ENCODE measurements at regions not wholly inside any gene's neighbourhood (a gene's known extent, or its start where the extent isn't known, plus 50 kb on each side); places are given as distances from the start of the nearest gene placed in this dataset.

DNA sequence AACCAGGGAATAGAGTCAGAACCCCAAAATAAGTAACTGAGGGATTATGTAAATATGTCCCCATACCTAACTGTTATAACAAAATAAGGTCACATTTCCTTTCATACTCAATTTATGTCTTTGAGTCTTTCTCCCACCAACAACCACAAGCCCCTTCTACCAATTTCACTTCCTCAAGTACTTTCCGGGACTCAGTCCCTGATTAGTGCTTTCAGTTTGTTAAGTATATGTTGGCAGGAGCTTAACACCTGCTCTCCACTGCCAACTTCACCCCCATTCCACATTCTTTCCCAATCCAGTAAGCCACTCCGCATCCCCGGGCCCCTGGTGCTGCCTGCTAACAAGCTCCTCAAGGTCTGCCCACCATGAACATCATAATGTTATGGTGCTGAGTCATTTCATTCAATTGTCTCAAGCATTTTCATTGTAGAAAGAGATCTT, 71.3 kb upstream of the SPRY1 start:
- TF ChIP-seq, protein P1, sequence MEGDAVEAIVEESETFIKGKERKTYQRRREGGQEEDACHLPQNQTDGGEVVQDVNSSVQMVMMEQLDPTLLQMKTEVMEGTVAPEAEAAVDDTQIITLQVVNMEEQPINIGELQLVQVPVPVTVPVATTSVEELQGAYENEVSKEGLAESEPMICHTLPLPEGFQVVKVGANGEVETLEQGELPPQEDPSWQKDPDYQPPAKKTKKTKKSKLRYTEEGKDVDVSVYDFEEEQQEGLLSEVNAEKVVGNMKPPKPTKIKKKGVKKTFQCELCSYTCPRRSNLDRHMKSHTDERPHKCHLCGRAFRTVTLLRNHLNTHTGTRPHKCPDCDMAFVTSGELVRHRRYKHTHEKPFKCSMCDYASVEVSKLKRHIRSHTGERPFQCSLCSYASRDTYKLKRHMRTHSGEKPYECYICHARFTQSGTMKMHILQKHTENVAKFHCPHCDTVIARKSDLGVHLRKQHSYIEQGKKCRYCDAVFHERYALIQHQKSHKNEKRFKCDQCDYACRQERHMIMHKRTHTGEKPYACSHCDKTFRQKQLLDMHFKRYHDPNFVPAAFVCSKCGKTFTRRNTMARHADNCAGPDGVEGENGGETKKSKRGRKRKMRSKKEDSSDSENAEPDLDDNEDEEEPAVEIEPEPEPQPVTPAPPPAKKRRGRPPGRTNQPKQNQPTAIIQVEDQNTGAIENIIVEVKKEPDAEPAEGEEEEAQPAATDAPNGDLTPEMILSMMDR (IDR thresholded peaks at IDR 0.05; ENCODE audit: partially characterized antibody, unreplicated experiment) = no peak
- H3K27me3 Mint-ChIP-seq (ENCODE audit: unreplicated experiment) = no peaks in the 10 kb centered on the region
- peaks cover 23% of the 10 kb centered on the region for H3K36me3 Mint-ChIP-seq (ENCODE audit: unreplicated experiment)
- H3K27ac Mint-ChIP-seq (ENCODE audit: unreplicated experiment) = no peak overlapping the region
- no peak overlapping the region for H3K4me3 Mint-ChIP-seq (ENCODE audit: unreplicated experiment)
- H3K9me3 Mint-ChIP-seq (ENCODE audit: unreplicated experiment) = no peaks in the 10 kb centered on the region
- peaks cover 2% of the 10 kb centered on the region for H3K4me1 Mint-ChIP-seq (ENCODE audit: low read depth, unreplicated experiment)
- DNase-seq = no peak

- DNase-seq = no peak
- Mint-ChIP-seq H3K36me3 (ENCODE audit: unreplicated experiment) (peaks cover 12% of the 10 kb centered on the region), H3K4me1 (ENCODE audit: low read depth, unreplicated experiment) (peaks cover 2% of the 10 kb centered on the region), H3K9me3 (ENCODE audit: unreplicated experiment) (peaks cover 7% of the 10 kb centered on the region), H3K4me3 (ENCODE audit: unreplicated experiment) (no peak overlapping the region), H3K27me3 (ENCODE audit: unreplicated experiment) (no peaks in the 10 kb centered on the region), H3K27ac (ENCODE audit: unreplicated experiment) (no peak overlapping the region)
- TF ChIP-seq, protein P1 (IDR thresholded peaks at IDR 0.05; ENCODE audit: partially characterized antibody, unreplicated experiment) = no peak
Observed at GRCh38 chr4:123327346-123327745, 69.2 kb upstream of the SPRY1 start.

GRCh38 chr4:123327846-123328429, 68.7 kb upstream of the SPRY1 start:
- Mint-ChIP-seq H3K4me1 (ENCODE audit: low read depth, unreplicated experiment) (peaks cover 2% of the 10 kb centered on the region), H3K36me3 (ENCODE audit: unreplicated experiment) (peaks cover 12% of the 10 kb centered on the region), H3K9me3 (ENCODE audit: unreplicated experiment) (peaks cover 7% of the 10 kb centered on the region), H3K4me3 (ENCODE audit: unreplicated experiment) (no peak overlapping the region), H3K27me3 (ENCODE audit: unreplicated experiment) (no peaks in the 10 kb centered on the region), H3K27ac (ENCODE audit: unreplicated experiment) (no peak overlapping the region)
- no peak for DNase-seq
- TF ChIP-seq, protein P1 (IDR thresholded peaks at IDR 0.05; ENCODE audit: partially characterized antibody, unreplicated experiment) = no peak

- no peak for DNase-seq
- H3K4me1 Mint-ChIP-seq (ENCODE audit: low read depth, unreplicated experiment) = peaks cover 2% of the 10 kb centered on the region
- peaks cover 2% of the 10 kb centered on the region for H3K9me3 Mint-ChIP-seq (ENCODE audit: unreplicated experiment)
- TF ChIP-seq, protein P1 (IDR thresholded peaks at IDR 0.05; ENCODE audit: partially characterized antibody, unreplicated experiment) = no peak
- peaks cover 17% of the 10 kb centered on the region for H3K36me3 Mint-ChIP-seq (ENCODE audit: unreplicated experiment)
- no peak overlapping the region for H3K4me3 Mint-ChIP-seq (ENCODE audit: unreplicated experiment)
- H3K27me3 Mint-ChIP-seq (ENCODE audit: unreplicated experiment) = peaks cover 5% of the 10 kb centered on the region
- no peak overlapping the region for H3K27ac Mint-ChIP-seq (ENCODE audit: unreplicated experiment)
Observed at GRCh38 chr4:123338715-123339114, 57.9 kb upstream of the SPRY1 start.

DNA sequence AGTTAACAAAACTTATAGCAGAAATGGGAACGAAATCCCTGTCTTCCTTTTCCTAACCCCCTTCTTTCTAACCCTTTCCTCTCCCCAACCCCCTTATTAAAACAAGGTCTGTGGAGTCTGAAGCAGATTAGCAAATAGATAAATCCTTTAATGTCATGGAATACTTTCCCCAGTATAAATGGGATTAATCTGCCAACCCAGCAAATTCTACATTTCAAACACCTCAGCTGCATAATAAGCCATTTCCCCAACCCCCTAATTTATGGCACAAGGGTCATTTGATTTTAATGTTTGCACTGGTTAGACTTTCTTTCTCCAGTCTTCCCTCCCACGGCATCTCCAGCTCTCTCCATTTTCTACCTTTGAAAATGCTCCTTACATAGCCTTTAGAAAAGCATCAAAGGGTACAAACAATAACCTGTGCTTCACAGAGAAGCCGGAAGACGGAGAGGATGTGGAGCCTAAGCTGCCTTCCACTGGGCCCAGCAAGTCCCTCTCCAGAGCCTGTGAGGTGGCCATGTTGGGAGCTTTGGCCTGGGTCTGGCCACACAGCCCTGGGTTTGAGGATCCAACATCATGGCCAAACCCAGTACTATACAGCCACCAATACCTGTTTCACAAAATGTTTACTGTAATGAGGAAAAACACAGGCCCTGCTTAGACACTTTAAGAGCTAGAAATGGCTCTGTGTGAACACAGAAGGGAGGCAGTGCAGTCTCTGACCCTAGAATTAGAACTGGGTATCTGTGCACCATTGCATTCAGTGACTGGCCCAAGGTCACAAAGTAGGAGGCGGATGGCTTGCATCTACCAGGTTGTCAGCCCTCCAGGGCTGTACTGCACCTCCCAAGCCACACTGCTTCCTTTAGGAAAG, 56.9 kb upstream of the SPRY1 start:
- H3K36me3 Mint-ChIP-seq (ENCODE audit: unreplicated experiment) = peaks cover 11% of the 10 kb centered on the region
- DNase-seq = no peak
- TF ChIP-seq, protein P1 (IDR thresholded peaks at IDR 0.05; ENCODE audit: partially characterized antibody, unreplicated experiment) = no peak
- H3K4me1 Mint-ChIP-seq (ENCODE audit: low read depth, unreplicated experiment) = peaks cover 4% of the 10 kb centered on the region
- no peak overlapping the region for H3K4me3 Mint-ChIP-seq (ENCODE audit: unreplicated experiment)
- peaks cover 2% of the 10 kb centered on the region for H3K9me3 Mint-ChIP-seq (ENCODE audit: unreplicated experiment)
- H3K27me3 Mint-ChIP-seq (ENCODE audit: unreplicated experiment) = peaks cover 5% of the 10 kb centered on the region
- H3K27ac Mint-ChIP-seq (ENCODE audit: unreplicated experiment) = no peak overlapping the region
